DOHH2 (cell line): ENCODE measurements at regions not wholly inside any gene's neighbourhood (a gene's known extent, or its start where the extent isn't known, plus 50 kb on each side); places are given as distances from the start of the nearest gene placed in this dataset.

Experiments
- H3F3A ChIP-seq: fragments of 200-600 bp; sonication (generic), shearing (Covaris generic); 2 replicates; pipeline ENCODE4 v1.6.0; 2016; ENCODE audit warnings: antibody characterized with exemption, mild to moderate bottlenecking; ENCODE audit not compliant: control insufficient read depth, insufficient read depth
- H3K27ac ChIP-seq: fragments of 200-600 bp; sonication (generic); 2 replicates; pipeline ENCODE4 v1.5.1; 2014; ENCODE audit warnings: low read depth, mild to moderate bottlenecking, low read length, moderate library complexity
- H3K27me3 ChIP-seq: fragments of 200-600 bp; sonication (generic); 2 replicates; pipeline ENCODE4 v1.6.1; 2014; ENCODE audit warnings: mild to moderate bottlenecking, low read length, mixed read lengths; ENCODE audit not compliant: control insufficient read depth
- H3K36me3 ChIP-seq: fragments of 200-600 bp; sonication (generic); 2 replicates; pipeline ENCODE4 v1.6.1; 2014; ENCODE audit warnings: mild to moderate bottlenecking, low read length, moderate library complexity, mixed read lengths; ENCODE audit not compliant: control insufficient read depth
- H3K4me1 ChIP-seq: fragments of 200-600 bp; sonication (generic); 2 replicates; pipeline ENCODE4 v1.6.1; 2014; ENCODE audit warnings: mild to moderate bottlenecking, low read length, mixed read lengths; ENCODE audit not compliant: control insufficient read depth
- H3K4me2 ChIP-seq: fragments of 200-600 bp; sonication (generic); 2 replicates; pipeline ENCODE4 v1.6.0; 2014; ENCODE audit warnings: mild to moderate bottlenecking, low read length, moderate library complexity
- H3K4me3 ChIP-seq: fragments of 200-600 bp; sonication (generic); 2 replicates; pipeline ENCODE4 v1.5.1; 2014; ENCODE audit warnings: mild to moderate bottlenecking, low read length, mixed read lengths
- H3K79me2 ChIP-seq: fragments of 200-600 bp; sonication (generic); 2 replicates; pipeline ENCODE4 v1.6.1; 2014; ENCODE audit warnings: mild to moderate bottlenecking, low read length, mixed read lengths; ENCODE audit not compliant: control insufficient read depth
- H3K9me2 ChIP-seq: fragments of 200-600 bp; sonication (generic); replicated peaks from 2 replicates; pipeline ENCODE4 v1.6.1; 2014; ENCODE audit warnings: mild to moderate bottlenecking, low read length, mixed read lengths; ENCODE audit not compliant: control insufficient read depth
- H3K9me3 ChIP-seq: fragments of 200-600 bp; sonication (generic); 2 replicates; pipeline ENCODE4 v1.6.1; 2014; ENCODE audit warnings: antibody characterized with exemption, low read length, mixed read lengths; ENCODE audit not compliant: control insufficient read depth, insufficient read depth
- H4K20me1 ChIP-seq: fragments of 200-600 bp; sonication (generic); 2 replicates; pipeline ENCODE4 v1.6.0; 2014; ENCODE audit warnings: low read depth, mild to moderate bottlenecking, antibody characterized with exemption, low read length, moderate library complexity; ENCODE audit not compliant: control insufficient read depth, insufficient read depth
- CTCF ChIP-seq: fragments of 200-600 bp; sonication (generic); IDR thresholded peaks from one replicate; pipeline ENCODE4 v1.5.1; 2014; ENCODE audit warnings: antibody characterized with exemption, mild to moderate bottlenecking, low read depth, low read length; ENCODE audit not compliant: poor library complexity, severe bottlenecking
- EZH2phosphoT487 ChIP-seq: fragments of 200-600 bp; sonication (generic); IDR thresholded peaks from 2 replicates; pipeline ENCODE4 v1.6.1; 2017; ENCODE audit warnings: borderline replicate concordance, mild to moderate bottlenecking, antibody characterized with exemption, low read length, moderate library complexity, mixed read lengths

GRCh38 chr1:56257726-56258125 is 321.6 kb downstream of the PLPP3 start:
- Histone ChIP-seq H3K9me2 (no peaks in the 10 kb centered on the region), H4K20me1 (no peaks in the 10 kb centered on the region), H3K79me2 (no peaks in the 10 kb centered on the region), H3K4me3 (no peak overlapping the region), H3K4me2 (no peak overlapping the region), H3K27ac (no peak overlapping the region), H3K4me1 (no peaks in the 10 kb centered on the region), H3F3A (no peaks in the 10 kb centered on the region), H3K9me3 (no peaks in the 10 kb centered on the region), H3K27me3 (no peaks in the 10 kb centered on the region), H3K36me3 (no peaks in the 10 kb centered on the region)
- TF ChIP-seq EZH2phosphoT487 (no peak), CTCF (no peak)

GRCh38 chr1:56256153-56257000 is 323.0 kb downstream of the PLPP3 start:
- H3K4me2 ChIP-seq = no peak overlapping the region
- no peaks in the 10 kb centered on the region for H3K4me1 ChIP-seq
- H4K20me1 ChIP-seq = no peaks in the 10 kb centered on the region
- TF ChIP-seq EZH2phosphoT487 = no peak
- TF ChIP-seq CTCF = no peak
- no peak overlapping the region for H3K4me3 ChIP-seq
- H3K27ac ChIP-seq = no peak overlapping the region
- no peaks in the 10 kb centered on the region for H3K27me3 ChIP-seq
- no peaks in the 10 kb centered on the region for H3K9me2 ChIP-seq
- no peaks in the 10 kb centered on the region for H3K9me3 ChIP-seq
- no peaks in the 10 kb centered on the region for H3F3A ChIP-seq
- no peaks in the 10 kb centered on the region for H3K79me2 ChIP-seq
- H3K36me3 ChIP-seq = no peaks in the 10 kb centered on the region

- Histone ChIP-seq H3K4me2 (no peak overlapping the region), H3K4me3 (no peak overlapping the region), H3K27me3 (no peaks in the 10 kb centered on the region), H3K27ac (no peak overlapping the region), H3K9me2 (no peaks in the 10 kb centered on the region; the same call in 1 of the 2 replicates), H3K79me2 (no peaks in the 10 kb centered on the region), H3K36me3 (no peaks in the 10 kb centered on the region), H4K20me1 (no peaks in the 10 kb centered on the region), H3K4me1 (no peaks in the 10 kb centered on the region), H3K9me3 (no peaks in the 10 kb centered on the region), H3F3A (no peaks in the 10 kb centered on the region)
- TF ChIP-seq EZH2phosphoT487 = no peak
- TF ChIP-seq CTCF = no peak
These were observed 323.7 kb downstream of the PLPP3 start for GRCh38 chr1:56255516-56256152.
